CMK (cell line): ENCODE measurements at regions not wholly inside any gene's neighbourhood (a gene's known extent, or its start where the extent isn't known, plus 50 kb on each side); places are given as distances from the start of the nearest gene placed in this dataset.

ENCODE experiments used
- DNase-seq: peaks from one replicate; pipeline ENCODE4 v3.0.0-alpha.2; 2010; ENCODE audit warnings: low read depth

GRCh38 chr13:104769545-104769944, 1703.3 kb upstream of the SLC10A2 start:
- DNase-seq: no peak

- no peak for DNase-seq
Measured at GRCh38 chr13:104766319-104766718, 1700.1 kb upstream of the SLC10A2 start.

- DNase-seq: no peak
Measured at GRCh38 chr13:104764600-104764999, 1698.4 kb upstream of the SLC10A2 start.

GRCh38 chr13:104759069-104759468, 1692.9 kb upstream of the SLC10A2 start:
- no peak for DNase-seq

GRCh38 chr13:104757712-104758111, 1691.5 kb upstream of the SLC10A2 start:
- DNase-seq: no peak

GRCh38 chr13:104750377-104750776, 1684.2 kb upstream of the SLC10A2 start:
- no peak for DNase-seq

- no peak for DNase-seq
Measured at GRCh38 chr13:104740641-104741222, 1674.5 kb upstream of the SLC10A2 start.

- no peak for DNase-seq
Measured at GRCh38 chr13:104737713-104738112, 1671.5 kb upstream of the SLC10A2 start.

GRCh38 chr13:104733427-104733826, 1667.2 kb upstream of the SLC10A2 start:
- no peak for DNase-seq

GRCh38 chr13:104715111-104715510, 1648.9 kb upstream of the SLC10A2 start:
- DNase-seq: no peak

GRCh38 chr13:104705031-104705750, 1639.0 kb upstream of the SLC10A2 start:
- no peak for DNase-seq

- DNase-seq: no peak
Measured at GRCh38 chr13:104701591-104701990, 1635.4 kb upstream of the SLC10A2 start.

GRCh38 chr13:104694397-104694796, 1628.2 kb upstream of the SLC10A2 start:
- no peak for DNase-seq

- DNase-seq: no peak
Measured at GRCh38 chr13:104693126-104693525, 1626.9 kb upstream of the SLC10A2 start.

GRCh38 chr13:104691767-104692467, 1625.7 kb upstream of the SLC10A2 start:
- DNase-seq: peak; percentile 2

- no peak for DNase-seq
Measured at GRCh38 chr13:104686484-104686883, 1620.3 kb upstream of the SLC10A2 start.

GRCh38 chr13:104683789-104684188, 1617.6 kb upstream of the SLC10A2 start:
- no peak for DNase-seq

GRCh38 chr13:104678161-104678560, 1611.9 kb upstream of the SLC10A2 start:
- DNase-seq: no peak

GRCh38 chr13:104671901-104672300, 1605.7 kb upstream of the SLC10A2 start:
- no peak for DNase-seq

- DNase-seq: no peak
Measured at GRCh38 chr13:104657196-104657595, 1591.0 kb upstream of the SLC10A2 start.

- no peak for DNase-seq
Measured at GRCh38 chr13:104650431-104650830, 1584.2 kb upstream of the SLC10A2 start.

- DNase-seq: no peak
Measured at GRCh38 chr13:104648291-104648690, 1582.1 kb upstream of the SLC10A2 start.

GRCh38 chr13:104645786-104646185, 1579.6 kb upstream of the SLC10A2 start:
- DNase-seq: no peak
